GM23248 (cell line): ENCODE measurements at regions not wholly inside any gene's neighbourhood (a gene's known extent, or its start where the extent isn't known, plus 50 kb on each side); places are given as distances from the start of the nearest gene placed in this dataset.

Experiments
- DNase-seq: peaks from one replicate; pipeline ENCODE4 v3.0.0-alpha.2; 2015
- H2AFZ ChIP-seq: fragments of 200-600 bp; sonication (generic); 2 replicates; pipeline ENCODE4 v1.6.1; 2016; ENCODE audit warnings: antibody characterized with exemption
- H3F3A ChIP-seq: fragments of 200-600 bp; sonication (generic); 2 replicates; pipeline ENCODE4 v1.6.1; 2016; ENCODE audit warnings: mild to moderate bottlenecking, antibody characterized with exemption, mixed run types; ENCODE audit not compliant: insufficient read depth
- H3K27ac ChIP-seq: fragments of 200-600 bp; sonication (generic); 2 replicates; pipeline ENCODE4 v1.5.1; 2016; ENCODE audit warnings: mild to moderate bottlenecking
- H3K27me3 ChIP-seq: fragments of 200-600 bp; sonication (generic); replicated peaks from 2 replicates; pipeline ENCODE4 v1.6.1; 2016; ENCODE audit warnings: mild to moderate bottlenecking; ENCODE audit not compliant: insufficient read depth
- H3K36me3 ChIP-seq: fragments of 200-600 bp; sonication (generic); 2 replicates; pipeline ENCODE4 v1.6.1; 2016; ENCODE audit warnings: low read depth, mild to moderate bottlenecking
- H3K4me1 ChIP-seq: fragments of 200-600 bp; sonication (generic); 2 replicates; pipeline ENCODE4 v1.6.1; 2016; ENCODE audit warnings: mild to moderate bottlenecking; ENCODE audit not compliant: insufficient read depth
- H3K4me2 ChIP-seq: fragments of 200-600 bp; sonication (generic); one replicate; pipeline ENCODE4 v1.6.1; 2016; ENCODE audit warnings: mild to moderate bottlenecking; ENCODE audit not compliant: unreplicated experiment
- H3K4me3 ChIP-seq: fragments of 200-600 bp; sonication (generic); 2 replicates; pipeline ENCODE4 v1.5.1; 2016; ENCODE audit warnings: mild to moderate bottlenecking
- H3K79me2 ChIP-seq: fragments of 200-600 bp; sonication (generic); 2 replicates; pipeline ENCODE4 v1.6.1; 2016; ENCODE audit warnings: mild to moderate bottlenecking; ENCODE audit not compliant: insufficient read depth
- H3K9ac ChIP-seq: fragments of 200-600 bp; sonication (generic); 2 replicates; pipeline ENCODE4 v1.6.1; 2016; ENCODE audit warnings: mild to moderate bottlenecking
- H3K9me2 ChIP-seq: fragments of 200-600 bp; sonication (generic); 2 replicates; pipeline ENCODE4 v1.6.1; 2016; ENCODE audit warnings: mixed run types, mild to moderate bottlenecking, moderate library complexity; ENCODE audit not compliant: insufficient read depth
- H3K9me3 ChIP-seq: fragments of 200-600 bp; sonication (generic); one replicate; pipeline ENCODE4 v1.6.1; 2017; ENCODE audit warnings: low read depth
- H4K20me1 ChIP-seq: fragments of 200-600 bp; sonication (generic); 2 replicates; pipeline ENCODE4 v1.6.0; 2016; ENCODE audit not compliant: insufficient read depth
- EZH2 ChIP-seq: fragments of 200-600 bp; sonication (generic); IDR thresholded peaks from 2 replicates; pipeline ENCODE4 v1.6.1; 2018; ENCODE audit warnings: antibody characterized with exemption, mild to moderate bottlenecking; ENCODE audit not compliant: insufficient read depth, poor library complexity, severe bottlenecking
- EZH2phosphoT487 ChIP-seq: fragments of 200-600 bp; sonication (generic); IDR thresholded peaks from 2 replicates; pipeline ENCODE4 v1.6.1; 2018; ENCODE audit warnings: antibody characterized with exemption, moderate library complexity, mild to moderate bottlenecking, low read depth; ENCODE audit not compliant: insufficient read depth
- WGBS, 2 experiments: methylation state at CpG; one replicate each; pipeline ENCODE4 v1.1.6; 2015 to 2017; ENCODE audit warnings: low lambda C conversion rate in 2 of 2, low coverage in 1 of 2; ENCODE audit errors: missing lambda C conversion rate in 2 of 2; 5-methylcytosine and 5-hydroxymethylcytosine counted together
- in situ Hi-C: fragments of 300-500 bp; cut with MboI; formaldehyde crosslinking; loops from 2 replicates; pipeline ENCODE4 v1.15.0; 2020

GRCh38 chr6:159434410-159434809 is 258.6 kb downstream of the SOD2 start:
- TF ChIP-seq EZH2 (no peak), EZH2phosphoT487 (no peak)
- no peaks in the 10 kb centered on the region for H3K9me2 ChIP-seq
- no peaks in the 10 kb centered on the region for H4K20me1 ChIP-seq
- WGBS, 2 experiments: 29 to 38% methylated on average over 4 of the region's 4 CpGs
- H3F3A ChIP-seq: no peaks in the 10 kb centered on the region
- no peaks in the 10 kb centered on the region for H3K9me3 ChIP-seq
- no peak overlapping the region for H3K4me2 ChIP-seq
- H3K4me1 ChIP-seq: no peaks in the 10 kb centered on the region
- no peak overlapping the region for H2AFZ ChIP-seq
- H3K79me2 ChIP-seq: no peaks in the 10 kb centered on the region
- no peak overlapping the region for H3K4me3 ChIP-seq
- H3K27ac ChIP-seq: no peak overlapping the region
- no peak for DNase-seq
- H3K27me3 ChIP-seq: peaks cover 5% of the 10 kb centered on the region
- H3K9ac ChIP-seq: no peak overlapping the region
- H3K36me3 ChIP-seq: no peaks in the 10 kb centered on the region
- in situ Hi-C loops: no loop called here

DNA sequence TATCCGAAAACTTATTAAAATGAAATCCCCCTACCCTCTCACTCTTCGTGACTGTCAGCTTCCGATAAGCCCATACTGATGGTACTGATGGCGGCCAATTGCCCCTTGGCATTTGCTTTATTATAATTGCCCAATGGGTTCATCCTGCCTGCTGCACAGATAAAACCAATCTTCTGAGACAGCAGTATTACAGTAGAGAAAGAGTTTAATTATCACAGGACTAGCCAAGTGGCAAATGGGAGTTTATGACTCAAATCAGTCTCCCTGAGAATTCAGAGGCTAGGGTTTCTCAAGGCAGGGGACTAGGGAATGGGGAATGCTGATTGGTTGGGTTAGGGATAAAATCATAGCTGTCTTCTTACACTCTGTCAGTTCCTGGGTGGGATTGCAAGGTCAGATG is 259.5 kb downstream of the SOD2 start:
- H3K79me2 ChIP-seq: no peaks in the 10 kb centered on the region
- H4K20me1 ChIP-seq: no peaks in the 10 kb centered on the region
- no peaks in the 10 kb centered on the region for H3K9me2 ChIP-seq
- H3F3A ChIP-seq: no peaks in the 10 kb centered on the region
- DNase-seq: no peak
- H3K9me3 ChIP-seq: no peaks in the 10 kb centered on the region
- no peak overlapping the region for H2AFZ ChIP-seq
- no peaks in the 10 kb centered on the region for H3K36me3 ChIP-seq
- TF ChIP-seq EZH2phosphoT487 (no peak), EZH2 (no peak)
- H3K9ac ChIP-seq: no peak overlapping the region
- in situ Hi-C loops: no loop called here
- no peaks in the 10 kb centered on the region for H3K4me1 ChIP-seq
- H3K4me3 ChIP-seq: no peak overlapping the region
- no peak overlapping the region for H3K27ac ChIP-seq
- WGBS, 2 experiments: 54 to 62% methylated on average over 4 of the region's 4 CpGs
- H3K4me2 ChIP-seq: no peak overlapping the region
- H3K27me3 ChIP-seq: peaks cover 12% of the 10 kb centered on the region

DNA sequence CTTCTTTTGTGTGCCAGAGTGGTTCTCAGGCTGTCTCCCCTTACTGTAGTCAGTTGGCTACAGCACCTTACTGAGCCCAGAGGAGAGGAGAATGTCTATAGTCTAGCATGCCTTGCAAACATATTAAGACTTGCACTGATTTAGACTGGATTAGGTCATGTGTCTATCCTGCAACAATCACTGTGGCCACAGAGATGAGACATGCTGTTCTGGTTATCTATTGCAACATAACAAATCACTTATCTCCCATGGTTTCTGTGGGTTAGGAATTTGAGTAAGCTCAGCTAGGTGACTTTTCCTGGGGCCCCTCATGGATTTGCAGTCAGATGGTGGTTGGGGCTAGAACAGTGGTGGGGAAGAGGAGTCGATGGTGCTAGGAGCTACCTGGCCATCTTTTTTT is 261.3 kb downstream of the SOD2 start:
- peaks cover 9% of the 10 kb centered on the region for H3K27me3 ChIP-seq

GRCh38 chr6:159430323-159430722 is 261.1 kb downstream of the FNDC1 start:
- WGBS, 2 experiments: 12 to 21% methylated on average over 3 of the region's 3 CpGs

More for the DNA sequence above, 261.3 kb downstream of the SOD2 start:
- Histone ChIP-seq H3K79me2 (no peaks in the 10 kb centered on the region), H2AFZ (no peak overlapping the region), H4K20me1 (no peaks in the 10 kb centered on the region), H3K4me2 (no peak overlapping the region), H3K9ac (no peak overlapping the region), H3K9me2 (no peaks in the 10 kb centered on the region), H3K27ac (no peak overlapping the region), H3K36me3 (no peaks in the 10 kb centered on the region), H3K4me1 (no peaks in the 10 kb centered on the region), H3K9me3 (no peaks in the 10 kb centered on the region), H3K4me3 (no peak overlapping the region), H3F3A (no peaks in the 10 kb centered on the region)
- 10 to 20% methylated on average over 1 of the region's 1 CpG for WGBS, 2 experiments
- DNase-seq: no peak
- in situ Hi-C loops: no loop called here
- TF ChIP-seq EZH2phosphoT487 (no peak), EZH2 (no peak)

GRCh38 chr6:159429433-159429832 is 260.2 kb downstream of the FNDC1 start:
- 30 to 33% methylated on average over 2 of the region's 2 CpGs for WGBS, 2 experiments
- Histone ChIP-seq H4K20me1 (no peaks in the 10 kb centered on the region), H3K4me3 (no peak overlapping the region), H3K36me3 (no peaks in the 10 kb centered on the region), H2AFZ (no peak overlapping the region), H3F3A (no peaks in the 10 kb centered on the region), H3K27me3 (peaks cover 9% of the 10 kb centered on the region), H3K9ac (no peak overlapping the region), H3K4me1 (no peaks in the 10 kb centered on the region), H3K79me2 (no peaks in the 10 kb centered on the region), H3K4me2 (no peak overlapping the region), H3K27ac (no peak overlapping the region), H3K9me3 (no peaks in the 10 kb centered on the region), H3K9me2 (no peaks in the 10 kb centered on the region)
- in situ Hi-C loops: no loop called here
- DNase-seq: no peak
- TF ChIP-seq EZH2phosphoT487: no peak

More at GRCh38 chr6:159430323-159430722, 261.1 kb downstream of the FNDC1 start:
- Histone ChIP-seq H3K4me2 (no peak overlapping the region), H3K9me2 (no peaks in the 10 kb centered on the region), H3K27ac (no peak overlapping the region), H2AFZ (no peak overlapping the region), H3K4me3 (no peak overlapping the region), H3K9me3 (no peaks in the 10 kb centered on the region), H3K27me3 (peaks cover 9% of the 10 kb centered on the region), H3K4me1 (no peaks in the 10 kb centered on the region), H3K36me3 (no peaks in the 10 kb centered on the region), H3K9ac (no peak overlapping the region), H4K20me1 (no peaks in the 10 kb centered on the region), H3F3A (no peaks in the 10 kb centered on the region), H3K79me2 (no peaks in the 10 kb centered on the region)
- DNase-seq: no peak
- in situ Hi-C loops: no loop called here
- TF ChIP-seq EZH2: no peak
- TF ChIP-seq EZH2phosphoT487: no peak
